ENCODE measurements at regions not wholly inside any gene's neighbourhood (a gene's known extent, or its start where the extent isn't known, plus 50 kb on each side); places are given as distances from the start of the nearest gene placed in this dataset.

DNA sequence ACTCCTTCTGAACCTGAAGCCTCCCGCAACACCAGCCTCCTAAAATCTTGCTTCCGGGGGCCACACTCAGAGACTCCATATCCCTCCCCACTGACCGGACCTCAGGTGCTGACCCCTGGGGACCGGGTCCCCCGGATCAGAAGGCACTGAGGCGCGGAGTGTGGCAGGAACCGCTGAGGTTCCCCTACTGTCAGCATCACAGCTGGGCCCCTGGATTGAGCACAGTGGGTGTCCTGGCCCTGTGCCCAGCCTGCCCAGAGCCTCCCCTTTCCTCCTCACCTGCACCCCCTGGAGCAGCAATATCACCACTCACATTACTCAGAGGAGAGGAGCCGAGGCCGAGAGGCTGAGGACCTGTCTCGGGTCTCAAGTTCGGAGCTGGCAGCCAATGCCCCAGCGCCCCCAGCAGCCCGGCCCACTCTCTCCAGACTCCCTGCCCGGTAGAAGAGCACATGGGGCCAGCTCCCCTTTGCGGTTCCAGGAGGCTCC, 101.2 kb upstream of the EIF5 start (continued):
- TF ChIP-seq, protein P1, sequence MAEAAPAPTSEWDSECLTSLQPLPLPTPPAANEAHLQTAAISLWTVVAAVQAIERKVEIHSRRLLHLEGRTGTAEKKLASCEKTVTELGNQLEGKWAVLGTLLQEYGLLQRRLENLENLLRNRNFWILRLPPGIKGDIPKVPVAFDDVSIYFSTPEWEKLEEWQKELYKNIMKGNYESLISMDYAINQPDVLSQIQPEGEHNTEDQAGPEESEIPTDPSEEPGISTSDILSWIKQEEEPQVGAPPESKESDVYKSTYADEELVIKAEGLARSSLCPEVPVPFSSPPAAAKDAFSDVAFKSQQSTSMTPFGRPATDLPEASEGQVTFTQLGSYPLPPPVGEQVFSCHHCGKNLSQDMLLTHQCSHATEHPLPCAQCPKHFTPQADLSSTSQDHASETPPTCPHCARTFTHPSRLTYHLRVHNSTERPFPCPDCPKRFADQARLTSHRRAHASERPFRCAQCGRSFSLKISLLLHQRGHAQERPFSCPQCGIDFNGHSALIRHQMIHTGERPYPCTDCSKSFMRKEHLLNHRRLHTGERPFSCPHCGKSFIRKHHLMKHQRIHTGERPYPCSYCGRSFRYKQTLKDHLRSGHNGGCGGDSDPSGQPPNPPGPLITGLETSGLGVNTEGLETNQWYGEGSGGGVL (tag by site-specific recombination; IDR thresholded peaks at IDR 0.05): peak; percentile 64
- TF ChIP-seq ZFP69B (tag by site-specific recombination; IDR thresholded peaks at IDR 0.05) (0 out of 2 replicates have a peak, but pooled peaks have one; percentile 23), YY1 (tag by site-specific recombination; IDR thresholded peaks at IDR 0.05) (no peak), HOXD13 (CRISPR knock-in tag; IDR thresholded peaks at IDR 0.05; ENCODE audit: borderline replicate concordance) (no peak), YY2 (tag by site-specific recombination; IDR thresholded peaks at IDR 0.05) (no peak), SETDB1 (IDR thresholded peaks at IDR 0.05; ENCODE audit: insufficient read length, low read length) (no peak), ZBTB48 (tag by site-specific recombination; IDR thresholded peaks at IDR 0.05) (peak; percentile 85), KLF8 (tag by site-specific recombination; IDR thresholded peaks at IDR 0.05) (no peak), ZNF426 (tag by site-specific recombination; IDR thresholded peaks at IDR 0.05) (no peak)
- TF ChIP-seq, protein P2, sequence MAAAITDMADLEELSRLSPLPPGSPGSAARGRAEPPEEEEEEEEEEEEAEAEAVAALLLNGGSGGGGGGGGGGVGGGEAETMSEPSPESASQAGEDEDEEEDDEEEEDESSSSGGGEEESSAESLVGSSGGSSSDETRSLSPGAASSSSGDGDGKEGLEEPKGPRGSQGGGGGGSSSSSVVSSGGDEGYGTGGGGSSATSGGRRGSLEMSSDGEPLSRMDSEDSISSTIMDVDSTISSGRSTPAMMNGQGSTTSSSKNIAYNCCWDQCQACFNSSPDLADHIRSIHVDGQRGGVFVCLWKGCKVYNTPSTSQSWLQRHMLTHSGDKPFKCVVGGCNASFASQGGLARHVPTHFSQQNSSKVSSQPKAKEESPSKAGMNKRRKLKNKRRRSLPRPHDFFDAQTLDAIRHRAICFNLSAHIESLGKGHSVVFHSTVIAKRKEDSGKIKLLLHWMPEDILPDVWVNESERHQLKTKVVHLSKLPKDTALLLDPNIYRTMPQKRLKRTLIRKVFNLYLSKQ (tag by site-specific recombination; IDR thresholded peaks at IDR 0.05; ENCODE audit: borderline replicate concordance): no peak
- TF ChIP-seq, protein P3, sequence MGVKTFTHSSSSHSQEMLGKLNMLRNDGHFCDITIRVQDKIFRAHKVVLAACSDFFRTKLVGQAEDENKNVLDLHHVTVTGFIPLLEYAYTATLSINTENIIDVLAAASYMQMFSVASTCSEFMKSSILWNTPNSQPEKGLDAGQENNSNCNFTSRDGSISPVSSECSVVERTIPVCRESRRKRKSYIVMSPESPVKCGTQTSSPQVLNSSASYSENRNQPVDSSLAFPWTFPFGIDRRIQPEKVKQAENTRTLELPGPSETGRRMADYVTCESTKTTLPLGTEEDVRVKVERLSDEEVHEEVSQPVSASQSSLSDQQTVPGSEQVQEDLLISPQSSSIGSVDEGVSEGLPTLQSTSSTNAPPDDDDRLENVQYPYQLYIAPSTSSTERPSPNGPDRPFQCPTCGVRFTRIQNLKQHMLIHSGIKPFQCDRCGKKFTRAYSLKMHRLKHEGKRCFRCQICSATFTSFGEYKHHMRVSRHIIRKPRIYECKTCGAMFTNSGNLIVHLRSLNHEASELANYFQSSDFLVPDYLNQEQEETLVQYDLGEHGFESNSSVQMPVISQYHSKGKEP (tag by site-specific recombination; IDR thresholded peaks at IDR 0.05): no peak
- TF ChIP-seq, protein P4, sequence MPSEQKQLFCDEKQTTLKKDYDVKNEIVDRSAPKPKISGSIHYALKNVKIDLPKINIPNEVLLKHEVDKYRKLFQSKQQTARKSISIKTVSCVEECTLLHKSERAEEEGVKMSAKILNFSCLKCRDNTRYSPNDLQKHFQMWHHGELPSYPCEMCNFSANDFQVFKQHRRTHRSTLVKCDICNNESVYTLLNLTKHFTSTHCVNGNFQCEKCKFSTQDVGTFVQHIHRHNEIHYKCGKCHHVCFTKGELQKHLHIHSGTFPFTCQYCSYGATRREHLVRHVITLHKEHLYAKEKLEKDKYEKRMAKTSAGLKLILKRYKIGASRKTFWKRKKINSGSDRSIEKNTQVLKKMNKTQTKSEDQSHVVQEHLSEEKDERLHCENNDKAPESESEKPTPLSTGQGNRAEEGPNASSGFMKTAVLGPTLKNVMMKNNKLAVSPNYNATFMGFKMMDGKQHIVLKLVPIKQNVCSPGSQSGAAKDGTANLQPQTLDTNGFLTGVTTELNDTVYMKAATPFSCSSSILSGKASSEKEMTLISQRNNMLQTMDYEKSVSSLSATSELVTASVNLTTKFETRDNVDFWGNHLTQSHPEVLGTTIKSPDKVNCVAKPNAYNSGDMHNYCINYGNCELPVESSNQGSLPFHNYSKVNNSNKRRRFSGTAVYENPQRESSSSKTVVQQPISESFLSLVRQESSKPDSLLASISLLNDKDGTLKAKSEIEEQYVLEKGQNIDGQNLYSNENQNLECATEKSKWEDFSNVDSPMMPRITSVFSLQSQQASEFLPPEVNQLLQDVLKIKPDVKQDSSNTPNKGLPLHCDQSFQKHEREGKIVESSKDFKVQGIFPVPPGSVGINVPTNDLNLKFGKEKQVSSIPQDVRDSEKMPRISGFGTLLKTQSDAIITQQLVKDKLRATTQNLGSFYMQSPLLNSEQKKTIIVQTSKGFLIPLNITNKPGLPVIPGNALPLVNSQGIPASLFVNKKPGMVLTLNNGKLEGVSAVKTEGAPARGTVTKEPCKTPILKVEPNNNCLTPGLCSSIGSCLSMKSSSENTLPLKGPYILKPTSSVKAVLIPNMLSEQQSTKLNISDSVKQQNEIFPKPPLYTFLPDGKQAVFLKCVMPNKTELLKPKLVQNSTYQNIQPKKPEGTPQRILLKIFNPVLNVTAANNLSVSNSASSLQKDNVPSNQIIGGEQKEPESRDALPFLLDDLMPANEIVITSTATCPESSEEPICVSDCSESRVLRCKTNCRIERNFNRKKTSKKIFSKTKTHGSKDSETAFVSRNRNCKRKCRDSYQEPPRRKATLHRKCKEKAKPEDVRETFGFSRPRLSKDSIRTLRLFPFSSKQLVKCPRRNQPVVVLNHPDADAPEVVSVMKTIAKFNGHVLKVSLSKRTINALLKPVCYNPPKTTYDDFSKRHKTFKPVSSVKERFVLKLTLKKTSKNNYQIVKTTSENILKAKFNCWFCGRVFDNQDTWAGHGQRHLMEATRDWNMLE (tag by site-specific recombination; conservative IDR thresholded peaks at IDR 0.05; ENCODE audit: low read depth): no peak
- TF ChIP-seq, protein P5, sequence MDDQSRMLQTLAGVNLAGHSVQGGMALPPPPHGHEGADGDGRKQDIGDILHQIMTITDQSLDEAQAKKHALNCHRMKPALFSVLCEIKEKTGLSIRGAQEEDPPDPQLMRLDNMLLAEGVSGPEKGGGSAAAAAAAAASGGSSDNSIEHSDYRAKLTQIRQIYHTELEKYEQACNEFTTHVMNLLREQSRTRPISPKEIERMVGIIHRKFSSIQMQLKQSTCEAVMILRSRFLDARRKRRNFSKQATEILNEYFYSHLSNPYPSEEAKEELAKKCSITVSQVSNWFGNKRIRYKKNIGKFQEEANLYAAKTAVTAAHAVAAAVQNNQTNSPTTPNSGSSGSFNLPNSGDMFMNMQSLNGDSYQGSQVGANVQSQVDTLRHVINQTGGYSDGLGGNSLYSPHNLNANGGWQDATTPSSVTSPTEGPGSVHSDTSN (CRISPR knock-in tag; IDR thresholded peaks at IDR 0.05): no peak
- TF ChIP-seq, protein P6, sequence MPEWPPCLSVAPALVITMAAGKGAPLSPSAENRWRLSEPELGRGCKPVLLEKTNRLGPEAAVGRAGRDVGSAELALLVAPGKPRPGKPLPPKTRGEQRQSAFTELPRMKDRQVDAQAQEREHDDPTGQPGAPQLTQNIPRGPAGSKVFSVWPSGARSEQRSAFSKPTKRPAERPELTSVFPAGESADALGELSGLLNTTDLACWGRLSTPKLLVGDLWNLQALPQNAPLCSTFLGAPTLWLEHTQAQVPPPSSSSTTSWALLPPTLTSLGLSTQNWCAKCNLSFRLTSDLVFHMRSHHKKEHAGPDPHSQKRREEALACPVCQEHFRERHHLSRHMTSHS (tag by site-specific recombination; IDR thresholded peaks at IDR 0.05): no peak

Data from HEK293 (cell line).